ENCODE measurements at regions not wholly inside any gene's neighbourhood (a gene's known extent, or its start where the extent isn't known, plus 50 kb on each side); places are given as distances from the start of the nearest gene placed in this dataset.
"Not testable (repeated sequence)": the region's sequence is repeated elsewhere in the genome, so short reads cannot be mapped to it uniquely, and the experiment has no call there.

DNA sequence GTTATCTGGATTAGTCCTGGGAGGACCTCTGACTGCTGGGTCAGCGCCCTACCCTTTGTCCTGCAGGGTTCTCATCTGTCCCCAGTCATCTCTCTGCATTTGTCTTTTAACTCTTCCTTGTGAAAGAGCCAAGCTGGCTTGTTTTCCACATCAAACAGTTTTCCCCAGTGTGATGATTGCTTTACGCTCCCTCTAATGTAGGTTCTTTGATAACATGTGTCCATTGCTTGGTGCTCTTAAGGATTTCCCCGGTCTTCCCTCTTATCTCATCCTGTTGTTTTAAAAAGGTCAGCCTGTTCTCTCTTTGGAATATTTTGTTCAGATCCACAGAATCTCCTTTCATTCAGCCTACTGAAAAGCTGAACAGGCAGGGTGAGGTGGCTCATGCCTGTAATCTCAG lies 792.1 kb upstream of the RAB6C start:
- no peak overlapping the region for H3K4me3 ChIP-seq (ENCODE audit: low read depth, low read length)

DNA sequence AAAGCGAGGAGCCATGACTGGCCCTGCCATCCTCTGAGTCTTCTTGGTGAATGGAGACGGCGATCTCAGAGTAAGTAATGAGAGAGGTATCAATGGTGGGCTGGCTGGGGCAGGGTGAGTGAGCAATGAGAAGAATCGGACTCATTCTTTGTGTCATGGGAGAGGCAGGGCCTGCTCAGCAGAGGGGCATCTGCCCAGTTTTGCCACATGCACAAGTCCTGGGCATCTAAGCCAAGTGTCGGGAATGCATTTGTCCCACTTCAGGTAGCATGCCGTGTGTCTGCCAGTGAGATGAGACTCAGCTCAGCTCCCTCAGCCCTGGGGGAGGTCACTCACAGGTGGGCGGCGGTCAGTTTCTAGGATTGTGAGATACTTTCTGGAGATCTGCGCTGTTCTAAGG lies 791.0 kb upstream of the RAB6C start:
- H3K4me3 ChIP-seq (ENCODE audit: low read depth, low read length), result no peak overlapping the region

GRCh38 chr2:129189617-129190319 lies 789.7 kb upstream of the RAB6C start:
- no peak overlapping the region for H3K4me3 ChIP-seq (ENCODE audit: low read depth, low read length)

DNA sequence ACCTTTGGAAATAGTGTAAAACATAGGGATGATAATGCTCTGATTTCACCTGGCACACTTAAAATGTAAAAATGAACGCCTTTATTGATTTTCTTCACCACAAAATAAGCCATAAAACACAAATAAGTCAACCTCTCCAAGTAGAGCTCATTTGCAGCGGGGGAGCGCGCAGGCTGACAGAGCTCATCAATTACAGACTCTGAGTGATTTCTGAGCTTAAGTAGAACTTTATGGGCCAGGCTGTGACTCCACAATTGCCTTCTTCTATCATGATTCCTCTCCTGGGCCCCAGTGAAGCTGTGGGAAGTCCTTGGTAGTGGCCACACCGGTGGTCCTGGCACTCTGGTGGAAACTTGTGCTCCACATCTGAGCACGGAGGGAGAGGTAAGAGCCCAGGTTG lies 789.0 kb upstream of the RAB6C start:
- H3K4me3 ChIP-seq (ENCODE audit: low read depth, low read length), result no peak overlapping the region

GRCh38 chr2:129191530-129191929 lies 787.9 kb upstream of the RAB6C start:
- H3K4me3 ChIP-seq (ENCODE audit: low read depth, low read length), result no peak overlapping the region

DNA sequence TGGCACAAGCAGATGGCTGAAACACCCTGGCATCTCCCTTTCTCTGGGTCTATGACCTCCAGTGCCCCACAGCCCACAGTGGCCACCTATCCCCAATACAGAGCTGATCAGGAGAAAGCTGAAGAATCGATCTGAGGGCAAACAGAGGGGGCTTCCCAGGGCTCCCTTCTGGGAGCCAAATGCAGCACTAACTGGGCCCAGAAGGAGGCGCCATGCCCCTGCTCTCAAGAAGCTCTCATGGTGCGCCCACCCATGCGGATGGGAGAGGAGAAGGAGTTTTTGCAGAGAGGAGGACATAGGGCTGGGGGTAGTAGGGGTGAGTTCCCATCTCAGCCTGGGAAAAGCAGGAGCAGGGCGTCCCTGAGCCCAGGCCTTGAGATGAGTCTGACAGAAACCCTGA lies 787.3 kb upstream of the RAB6C start:
- no peak overlapping the region for H3K4me3 ChIP-seq (ENCODE audit: low read depth, low read length)

GRCh38 chr2:129192841-129193253 lies 786.6 kb upstream of the RAB6C start:
- H3K4me3 ChIP-seq (ENCODE audit: low read depth, low read length), result no peak overlapping the region

DNA sequence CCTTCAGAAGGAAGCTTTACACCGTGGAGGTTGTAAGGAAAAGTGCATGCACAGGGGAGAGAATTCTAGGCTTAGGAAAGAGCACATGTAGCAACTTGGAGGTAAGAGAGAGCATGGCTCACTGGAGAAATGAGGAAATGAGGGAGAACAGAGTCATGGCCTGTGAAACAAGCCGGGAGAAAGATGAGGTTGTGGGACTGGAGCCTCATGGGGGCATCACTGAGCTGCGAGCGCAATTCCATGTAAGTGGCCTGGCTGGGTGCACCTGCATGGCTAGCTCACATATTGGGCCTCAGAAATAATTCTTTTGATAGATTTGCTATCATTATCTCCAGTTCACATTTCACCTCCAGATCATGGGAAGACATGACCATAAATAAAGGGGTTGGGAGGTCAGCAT lies 785.5 kb upstream of the RAB6C start:
- H3K4me3 ChIP-seq (ENCODE audit: low read depth, low read length), result no peak overlapping the region

GRCh38 chr2:129199501-129199900 lies 780.0 kb upstream of the RAB6C start:
- no peak overlapping the region for H3K4me3 ChIP-seq (ENCODE audit: low read depth, low read length)

- H3K4me3 ChIP-seq (ENCODE audit: low read depth, low read length), result no peak overlapping the region
Observed at GRCh38 chr2:129201696-129202095, 777.8 kb upstream of the RAB6C start.

GRCh38 chr2:129203331-129203730 lies 776.1 kb upstream of the RAB6C start:
- no peak overlapping the region for H3K4me3 ChIP-seq (ENCODE audit: low read depth, low read length)

- not testable (repeated sequence) for H3K4me3 ChIP-seq (ENCODE audit: low read depth, low read length)
Observed at GRCh38 chr2:129204581-129204980, 774.9 kb upstream of the RAB6C start.

- H3K4me3 ChIP-seq (ENCODE audit: low read depth, low read length), result no peak overlapping the region
Observed at GRCh38 chr2:129205176-129205575, 774.3 kb upstream of the RAB6C start.

DNA sequence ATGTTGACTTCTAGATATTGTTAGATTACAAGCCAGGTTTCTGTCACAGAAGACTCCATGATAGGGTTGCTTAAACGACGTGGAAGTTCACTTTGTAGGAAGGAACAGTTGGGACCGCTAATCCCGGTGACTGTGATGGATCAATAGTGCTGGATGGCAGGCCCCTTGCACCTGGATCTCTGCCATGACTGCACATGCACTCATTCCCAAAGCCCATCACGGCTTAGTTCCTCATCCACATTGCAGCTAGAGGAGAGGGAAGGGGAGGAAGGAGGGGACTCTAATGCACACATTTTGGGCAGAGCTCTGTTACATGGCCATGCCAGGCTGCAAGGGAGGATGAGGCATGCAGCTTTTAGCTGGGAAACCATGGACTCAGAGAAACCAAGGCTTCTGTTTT lies 773.7 kb upstream of the RAB6C start:
- no peak overlapping the region for H3K4me3 ChIP-seq (ENCODE audit: low read depth, low read length)

DNA sequence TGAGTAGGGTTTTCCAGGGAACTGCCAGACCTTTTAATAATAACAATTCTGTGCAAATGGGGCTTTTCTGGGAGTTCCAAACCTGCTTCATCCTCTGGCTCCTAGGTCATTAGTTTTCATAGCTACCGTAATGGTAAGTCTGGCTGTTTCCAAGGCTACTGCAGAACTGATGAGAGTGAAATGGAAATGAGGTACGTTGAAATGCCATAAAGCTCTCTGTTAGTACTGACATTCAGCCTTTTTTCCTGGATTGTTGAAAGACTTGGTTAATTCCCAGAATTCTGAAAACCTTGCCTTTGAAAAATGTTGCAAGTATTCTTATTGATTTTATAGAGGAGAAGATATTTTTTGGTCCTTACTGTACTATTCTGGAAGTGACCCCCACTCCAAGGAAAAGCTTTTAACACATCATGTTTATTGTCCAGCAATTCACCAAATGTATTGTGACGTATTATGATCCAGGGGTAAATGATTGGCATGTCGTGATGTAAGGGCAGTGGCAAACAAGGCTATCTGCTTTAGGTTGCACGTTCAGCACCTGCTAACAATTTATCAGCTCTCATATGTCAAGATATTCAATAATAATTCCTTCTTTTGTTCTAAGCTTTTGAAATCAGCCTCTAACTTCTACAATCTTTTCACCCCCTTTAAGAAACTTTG lies 767.0 kb upstream of the RAB6C start:
- no peak overlapping the region for H3K4me3 ChIP-seq (ENCODE audit: low read depth, low read length)

GRCh38 chr2:129224022-129224421 lies 755.4 kb upstream of the RAB6C start:
- H3K4me3 ChIP-seq (ENCODE audit: low read depth, low read length), result no peak overlapping the region

DNA sequence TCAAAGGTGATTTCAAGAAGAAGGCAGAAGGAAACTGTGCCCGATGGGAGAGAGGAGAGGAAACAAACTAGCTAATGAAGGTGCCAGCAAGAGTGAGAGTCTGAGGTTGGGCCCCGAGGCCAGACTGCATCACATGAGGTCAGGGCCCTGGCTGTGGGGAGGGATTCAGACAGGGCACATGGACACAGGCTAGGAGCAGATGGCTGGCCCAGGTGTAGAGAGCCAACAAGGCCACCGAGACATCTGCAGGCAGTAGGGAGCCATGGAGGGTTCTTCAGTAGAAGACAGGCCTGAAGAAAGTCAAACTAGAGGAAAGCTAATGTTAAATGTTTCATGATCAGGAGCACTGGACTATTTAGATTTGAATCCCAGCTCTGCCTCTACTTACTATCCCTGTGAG lies 755.0 kb upstream of the RAB6C start:
- no peak overlapping the region for H3K4me3 ChIP-seq (ENCODE audit: low read depth, low read length)

GRCh38 chr2:129229196-129229595 lies 750.3 kb upstream of the RAB6C start:
- H3K4me3 ChIP-seq (ENCODE audit: low read depth, low read length), result no peak overlapping the region

GRCh38 chr2:129229830-129230441 lies 749.5 kb upstream of the RAB6C start:
- no peak overlapping the region for H3K4me3 ChIP-seq (ENCODE audit: low read depth, low read length)

- H3K4me3 ChIP-seq (ENCODE audit: low read depth, low read length), result no peak overlapping the region
Observed at GRCh38 chr2:129231924-129232323, 747.5 kb upstream of the RAB6C start.

DNA sequence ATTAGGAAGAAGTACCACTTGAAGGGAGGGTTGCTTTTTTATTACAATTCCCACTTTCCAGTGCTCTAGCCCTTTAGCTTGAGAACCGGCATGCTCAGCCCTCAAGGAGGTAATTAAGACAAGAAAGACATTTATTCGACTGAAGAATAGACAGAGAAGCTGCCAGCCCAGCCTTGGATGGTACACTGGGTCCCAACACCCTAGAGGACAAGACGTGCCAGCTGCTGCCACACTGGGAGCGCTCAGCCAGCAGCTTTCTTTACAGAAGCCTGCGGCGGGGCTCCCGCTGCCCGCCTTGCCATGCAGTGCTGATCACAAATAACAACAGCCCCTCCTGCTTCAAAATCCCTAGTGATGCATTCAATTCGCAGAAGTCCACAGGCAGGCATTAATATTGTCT lies 746.3 kb upstream of the RAB6C start:
- no peak overlapping the region for H3K4me3 ChIP-seq (ENCODE audit: low read depth, low read length)

- no peak overlapping the region for H3K4me3 ChIP-seq (ENCODE audit: low read depth, low read length)
Observed at GRCh38 chr2:129233751-129234406, 745.6 kb upstream of the RAB6C start.

All from iPS-11a (cell line).